ENCODE measurements at regions not wholly inside any gene's neighbourhood (a gene's known extent, or its start where the extent isn't known, plus 50 kb on each side); places are given as distances from the start of the nearest gene placed in this dataset.

- TF ChIP-seq CTCF (IDR thresholded peaks at IDR 0.05; ENCODE audit: low read depth, low read length, missing control alignments), result no peak
- Histone ChIP-seq H3K27ac (no peak overlapping the region), H3K4me3 (ENCODE audit: low read depth, low read length) (no peak overlapping the region), H3K27me3 (replicated peaks) (no peaks in the 10 kb centered on the region), H3K36me3 (replicated peaks) (no peaks in the 10 kb centered on the region)
- DNase-seq, result no peak
- in situ Hi-C loops (cut with HindIII; ENCODE audit: low pct_ligation_motif_present, low sequenced_read_pairs), result no loop called here
Measured at GRCh38 chr11:70729949-70730348, 331.6 kb downstream of the CTTN start.

GRCh38 chr11:70730411-70730810, 332.1 kb downstream of the CTTN start:
- H3K36me3 ChIP-seq (replicated peaks), result no peaks in the 10 kb centered on the region
- no peak overlapping the region for H3K27ac ChIP-seq
- no peak for DNase-seq
- in situ Hi-C loops (cut with HindIII; ENCODE audit: low pct_ligation_motif_present, low sequenced_read_pairs), result no loop called here
- no peak for TF ChIP-seq CTCF (IDR thresholded peaks at IDR 0.05; ENCODE audit: low read depth, low read length, missing control alignments)
- no peak overlapping the region for H3K4me3 ChIP-seq (ENCODE audit: low read depth, low read length)
- H3K27me3 ChIP-seq (replicated peaks), result no peaks in the 10 kb centered on the region

- H3K27me3 ChIP-seq (replicated peaks), result no peaks in the 10 kb centered on the region
- H3K4me3 ChIP-seq (ENCODE audit: low read depth, low read length), result no peak overlapping the region
- TF ChIP-seq CTCF (IDR thresholded peaks at IDR 0.05; ENCODE audit: low read depth, low read length, missing control alignments), result no peak
- in situ Hi-C loops (cut with HindIII; ENCODE audit: low pct_ligation_motif_present, low sequenced_read_pairs), result no loop called here
- H3K36me3 ChIP-seq (replicated peaks), result no peaks in the 10 kb centered on the region
- no peak overlapping the region for H3K27ac ChIP-seq
- DNase-seq, result no peak
Measured at GRCh38 chr11:70731271-70732022, 333.1 kb downstream of the CTTN start.

- H3K27ac ChIP-seq, result no peak overlapping the region
- no peak for TF ChIP-seq CTCF (IDR thresholded peaks at IDR 0.05; ENCODE audit: low read depth, low read length, missing control alignments)
- no peaks in the 10 kb centered on the region for H3K36me3 ChIP-seq (replicated peaks)
- no peak for DNase-seq
- in situ Hi-C loops (cut with HindIII; ENCODE audit: low pct_ligation_motif_present, low sequenced_read_pairs), result no loop called here
- no peaks in the 10 kb centered on the region for H3K27me3 ChIP-seq (replicated peaks)
- H3K4me3 ChIP-seq (ENCODE audit: low read depth, low read length), result no peak overlapping the region
Measured at GRCh38 chr11:70732023-70732880, 333.9 kb downstream of the CTTN start.

GRCh38 chr11:70732881-70733196, 334.5 kb downstream of the CTTN start:
- TF ChIP-seq CTCF (IDR thresholded peaks at IDR 0.05; ENCODE audit: low read depth, low read length, missing control alignments), result no peak
- in situ Hi-C loops (cut with HindIII; ENCODE audit: low pct_ligation_motif_present, low sequenced_read_pairs), result no loop called here
- DNase-seq, result no peak

More at GRCh38 chr11:70732881-70733196, 334.5 kb downstream of the CTTN start:
- Histone ChIP-seq H3K4me3 (ENCODE audit: low read depth, low read length) (no peak overlapping the region), H3K27ac (no peak overlapping the region), H3K27me3 (replicated peaks) (no peaks in the 10 kb centered on the region), H3K36me3 (replicated peaks) (no peaks in the 10 kb centered on the region)
